HG02798 (cell line): ENCODE measurements at regions not wholly inside any gene's neighbourhood (a gene's known extent, or its start where the extent isn't known, plus 50 kb on each side); places are given as distances from the start of the nearest gene placed in this dataset.
A peak's percentile ranks its signal among the peaks of the same experiment; 100 is the strongest.
"Not testable (repeated sequence)": the region's sequence is repeated elsewhere in the genome, so short reads cannot be mapped to it uniquely, and the experiment has no call there.

Experiments used
- ATAC-seq: cut with Tn5 transposase; IDR thresholded peaks from one replicate; pipeline ENCODE4 v1.9.1; 2021; ENCODE audit warnings: mild to moderate bottlenecking; ENCODE audit not compliant: unreplicated experiment, poor library complexity

GRCh38 chrX:94302446-94302845 is 628.4 kb downstream of the FAM133A start:
- no peak for ATAC-seq

- ATAC-seq = no peak
These were observed 655.2 kb downstream of the FAM133A start for GRCh38 chrX:94329182-94329581.

- ATAC-seq = not testable (repeated sequence)
These were observed 667.7 kb downstream of the FAM133A start for GRCh38 chrX:94341730-94342129.

- peak; percentile 53 for ATAC-seq
These were observed 687.2 kb downstream of the FAM133A start for GRCh38 chrX:94361241-94361640.

- ATAC-seq = no peak
These were observed 691.7 kb downstream of the FAM133A start for GRCh38 chrX:94365736-94366135.

GRCh38 chrX:94366616-94367015 is 692.6 kb downstream of the FAM133A start:
- ATAC-seq = no peak

GRCh38 chrX:94389044-94389443 is 715.0 kb downstream of the FAM133A start:
- no peak for ATAC-seq

GRCh38 chrX:94400488-94400887 is 726.5 kb downstream of the FAM133A start:
- ATAC-seq = peak; percentile 72

GRCh38 chrX:94401426-94401825 is 727.4 kb downstream of the FAM133A start:
- ATAC-seq = no peak

GRCh38 chrX:94414746-94415145 is 740.7 kb downstream of the FAM133A start:
- ATAC-seq = no peak

GRCh38 chrX:94418065-94418464 is 744.1 kb downstream of the FAM133A start:
- ATAC-seq = no peak

- ATAC-seq = no peak
These were observed 750.5 kb downstream of the FAM133A start for GRCh38 chrX:94424456-94424855.

GRCh38 chrX:94430091-94430490 is 756.1 kb downstream of the FAM133A start:
- no peak for ATAC-seq

GRCh38 chrX:94435799-94436198 is 761.8 kb downstream of the FAM133A start:
- no peak for ATAC-seq

- ATAC-seq = no peak
These were observed 780.2 kb downstream of the FAM133A start for GRCh38 chrX:94454159-94454558.

- ATAC-seq = no peak
These were observed 780.6 kb downstream of the FAM133A start for GRCh38 chrX:94454606-94455005.

GRCh38 chrX:94455782-94456181 is 781.8 kb downstream of the FAM133A start:
- ATAC-seq = no peak

GRCh38 chrX:94492541-94492940 is 818.5 kb downstream of the FAM133A start:
- no peak for ATAC-seq

GRCh38 chrX:94493405-94493804 is 819.4 kb downstream of the FAM133A start:
- no peak for ATAC-seq

GRCh38 chrX:94511564-94511963 is 837.6 kb downstream of the FAM133A start:
- ATAC-seq = no peak

- ATAC-seq = no peak
These were observed 841.0 kb downstream of the FAM133A start for GRCh38 chrX:94515009-94515408.

- ATAC-seq = no peak
These were observed 850.9 kb downstream of the FAM133A start for GRCh38 chrX:94524867-94525266.

- no peak for ATAC-seq
These were observed 871.7 kb downstream of the FAM133A start for GRCh38 chrX:94545722-94546121.
